ENCODE measurements at regions not wholly inside any gene's neighbourhood (a gene's known extent, or its start where the extent isn't known, plus 50 kb on each side); places are given as distances from the start of the nearest gene placed in this dataset.

GRCh38 chr6:165793287-165793825 is 130.3 kb upstream of the PDE10A start:
- TF ChIP-seq CTCF (IDR thresholded peaks at IDR 0.05; ENCODE audit: poor library complexity, severe bottlenecking): no peak
- no peak for TF ChIP-seq POLR2AphosphoS5 (IDR thresholded peaks at IDR 0.05)
- TF ChIP-seq, protein P1, sequence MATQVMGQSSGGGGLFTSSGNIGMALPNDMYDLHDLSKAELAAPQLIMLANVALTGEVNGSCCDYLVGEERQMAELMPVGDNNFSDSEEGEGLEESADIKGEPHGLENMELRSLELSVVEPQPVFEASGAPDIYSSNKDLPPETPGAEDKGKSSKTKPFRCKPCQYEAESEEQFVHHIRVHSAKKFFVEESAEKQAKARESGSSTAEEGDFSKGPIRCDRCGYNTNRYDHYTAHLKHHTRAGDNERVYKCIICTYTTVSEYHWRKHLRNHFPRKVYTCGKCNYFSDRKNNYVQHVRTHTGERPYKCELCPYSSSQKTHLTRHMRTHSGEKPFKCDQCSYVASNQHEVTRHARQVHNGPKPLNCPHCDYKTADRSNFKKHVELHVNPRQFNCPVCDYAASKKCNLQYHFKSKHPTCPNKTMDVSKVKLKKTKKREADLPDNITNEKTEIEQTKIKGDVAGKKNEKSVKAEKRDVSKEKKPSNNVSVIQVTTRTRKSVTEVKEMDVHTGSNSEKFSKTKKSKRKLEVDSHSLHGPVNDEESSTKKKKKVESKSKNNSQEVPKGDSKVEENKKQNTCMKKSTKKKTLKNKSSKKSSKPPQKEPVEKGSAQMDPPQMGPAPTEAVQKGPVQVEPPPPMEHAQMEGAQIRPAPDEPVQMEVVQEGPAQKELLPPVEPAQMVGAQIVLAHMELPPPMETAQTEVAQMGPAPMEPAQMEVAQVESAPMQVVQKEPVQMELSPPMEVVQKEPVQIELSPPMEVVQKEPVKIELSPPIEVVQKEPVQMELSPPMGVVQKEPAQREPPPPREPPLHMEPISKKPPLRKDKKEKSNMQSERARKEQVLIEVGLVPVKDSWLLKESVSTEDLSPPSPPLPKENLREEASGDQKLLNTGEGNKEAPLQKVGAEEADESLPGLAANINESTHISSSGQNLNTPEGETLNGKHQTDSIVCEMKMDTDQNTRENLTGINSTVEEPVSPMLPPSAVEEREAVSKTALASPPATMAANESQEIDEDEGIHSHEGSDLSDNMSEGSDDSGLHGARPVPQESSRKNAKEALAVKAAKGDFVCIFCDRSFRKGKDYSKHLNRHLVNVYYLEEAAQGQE (IDR thresholded peaks at IDR 0.05; ENCODE audit: borderline replicate concordance): no peak
- TF ChIP-seq EP300 (conservative IDR thresholded peaks at IDR 0.05; ENCODE audit: poor library complexity, severe bottlenecking): no peak

All from neural cell (in vitro differentiated cells).